Loucy (cell line): ENCODE measurements at regions not wholly inside any gene's neighbourhood (a gene's known extent, or its start where the extent isn't known, plus 50 kb on each side); places are given as distances from the start of the nearest gene placed in this dataset.

Experiments used
- EZH2phosphoT487 ChIP-seq: fragments of 200-600 bp; IDR thresholded peaks from 2 replicates; pipeline ENCODE4 v1.6.1; 2018; ENCODE audit warnings: antibody characterized with exemption, mild to moderate bottlenecking, moderate library complexity, borderline replicate concordance
- TF ChIP-seq, protein P1 (sequence below): fragments of 200-600 bp; sonication (generic); conservative IDR thresholded peaks from 2 replicates; pipeline ENCODE4 v1.5.1; 2014; ENCODE audit warnings: mild to moderate bottlenecking, antibody characterized with exemption, low read length

- TF ChIP-seq, protein P1, sequence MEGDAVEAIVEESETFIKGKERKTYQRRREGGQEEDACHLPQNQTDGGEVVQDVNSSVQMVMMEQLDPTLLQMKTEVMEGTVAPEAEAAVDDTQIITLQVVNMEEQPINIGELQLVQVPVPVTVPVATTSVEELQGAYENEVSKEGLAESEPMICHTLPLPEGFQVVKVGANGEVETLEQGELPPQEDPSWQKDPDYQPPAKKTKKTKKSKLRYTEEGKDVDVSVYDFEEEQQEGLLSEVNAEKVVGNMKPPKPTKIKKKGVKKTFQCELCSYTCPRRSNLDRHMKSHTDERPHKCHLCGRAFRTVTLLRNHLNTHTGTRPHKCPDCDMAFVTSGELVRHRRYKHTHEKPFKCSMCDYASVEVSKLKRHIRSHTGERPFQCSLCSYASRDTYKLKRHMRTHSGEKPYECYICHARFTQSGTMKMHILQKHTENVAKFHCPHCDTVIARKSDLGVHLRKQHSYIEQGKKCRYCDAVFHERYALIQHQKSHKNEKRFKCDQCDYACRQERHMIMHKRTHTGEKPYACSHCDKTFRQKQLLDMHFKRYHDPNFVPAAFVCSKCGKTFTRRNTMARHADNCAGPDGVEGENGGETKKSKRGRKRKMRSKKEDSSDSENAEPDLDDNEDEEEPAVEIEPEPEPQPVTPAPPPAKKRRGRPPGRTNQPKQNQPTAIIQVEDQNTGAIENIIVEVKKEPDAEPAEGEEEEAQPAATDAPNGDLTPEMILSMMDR, result no peak
- no peak for TF ChIP-seq EZH2phosphoT487
Observed at GRCh38 chr1:164064501-164064900, 494.5 kb upstream of the PBX1 start.
